Stimulated activated CD8-positive, alpha-beta memory T cell treated with anti-CD3 and anti-CD28 coated beads, Interleukin-4, amount 100 ng/mL, for 24 hours (primary cell): ENCODE measurements at regions not wholly inside any gene's neighbourhood (a gene's known extent, or its start where the extent isn't known, plus 50 kb on each side); places are given as distances from the start of the nearest gene placed in this dataset.
"Not testable (repeated sequence)": the region's sequence is repeated elsewhere in the genome, so short reads cannot be mapped to it uniquely, and the experiment has no call there.

Source experiments
- DNase-seq: peaks from one replicate; pipeline ENCODE4 v3.0.0-alpha.2; 2020; ENCODE audit warnings: low read depth

- DNase-seq: peak; percentile 95
Observed at GRCh38 chr7:149714081-149714909, 59.1 kb downstream of the ZNF467 start.

GRCh38 chr7:149713731-149714068, 59.7 kb downstream of the ZNF467 start:
- DNase-seq: no peak

- no peak for DNase-seq
Observed at GRCh38 chr7:149713061-149713730, 60.2 kb downstream of the ZNF467 start.

GRCh38 chr7:149708026-149708425, 65.4 kb downstream of the ZNF467 start:
- no peak for DNase-seq

- no peak for DNase-seq
Observed at GRCh38 chr7:149707448-149707886, 65.9 kb downstream of the ZNF467 start.

- DNase-seq: no peak
Observed at GRCh38 chr7:149706398-149706797, 67.0 kb downstream of the ZNF467 start.

GRCh38 chr7:149704507-149704906, 68.9 kb downstream of the ZNF467 start:
- DNase-seq: no peak

GRCh38 chr7:149703044-149703650, 70.2 kb downstream of the ZNF467 start:
- DNase-seq: no peak

- no peak for DNase-seq
Observed at GRCh38 chr7:149701495-149702240, 71.7 kb downstream of the ZNF467 start.

GRCh38 chr7:149697767-149698166, 75.6 kb downstream of the ZNF467 start:
- not testable (repeated sequence) for DNase-seq

- DNase-seq: no peak
Observed at GRCh38 chr7:149696280-149696679, 77.1 kb downstream of the ZNF467 start.

GRCh38 chr7:149692557-149692982, 80.8 kb downstream of the ZNF467 start:
- no peak for DNase-seq

GRCh38 chr7:149692056-149692455, 81.3 kb downstream of the ZNF467 start:
- DNase-seq: no peak

GRCh38 chr7:149690688-149691446, 82.5 kb downstream of the ZNF467 start:
- DNase-seq: no peak

- no peak for DNase-seq
Observed at GRCh38 chr7:149689291-149689721, 84.1 kb downstream of the ZNF467 start.

- DNase-seq: no peak
Observed at GRCh38 chr7:149688836-149689235, 84.6 kb downstream of the ZNF467 start.

- not testable (repeated sequence) for DNase-seq
Observed at GRCh38 chr7:149687820-149688219, 85.6 kb downstream of the ZNF467 start.

- no peak for DNase-seq
Observed at GRCh38 chr7:149686449-149686848, 86.9 kb downstream of the ZNF467 start.

- no peak for DNase-seq
Observed at GRCh38 chr7:149686011-149686410, 87.4 kb downstream of the ZNF467 start.

GRCh38 chr7:149685455-149685854, 87.9 kb downstream of the ZNF467 start:
- DNase-seq: no peak

- no peak for DNase-seq
Observed at GRCh38 chr7:149683898-149684297, 89.5 kb downstream of the ZNF467 start.
